DND-41 (cell line): ENCODE measurements at regions not wholly inside any gene's neighbourhood (a gene's known extent, or its start where the extent isn't known, plus 50 kb on each side); places are given as distances from the start of the nearest gene placed in this dataset.

Source experiments
- ATAC-seq: fragments of 200-7000 bp; cut with Tn5 transposase; 3 replicates; pipeline ENCODE4 v1.9.1; 2021; ENCODE audit warnings: low read depth; ENCODE audit not compliant: insufficient read depth
- DNase-seq: peaks from one replicate; pipeline ENCODE4 v3.0.0-alpha.2; 2020
- H2AFZ ChIP-seq: 2 replicates; pipeline ENCODE4 v1.6.0; 2012; ENCODE audit warnings: low read depth, low read length
- H3K27ac ChIP-seq: 2 replicates; pipeline ENCODE4 v1.5.1; 2012; ENCODE audit warnings: low read length, inconsistent platforms
- H3K27me3 ChIP-seq: fragments of 200-600 bp; sonication (generic); 2 replicates; pipeline ENCODE4 v1.6.0; 2012; ENCODE audit warnings: low read length, mild to moderate bottlenecking, inconsistent platforms; ENCODE audit not compliant: insufficient read depth, poor library complexity
- H3K36me3 ChIP-seq: 2 replicates; pipeline ENCODE4 v1.5.1; 2012; ENCODE audit warnings: low read length, inconsistent platforms; ENCODE audit not compliant: insufficient read depth
- H3K4me1 ChIP-seq: 2 replicates; pipeline ENCODE4 v1.5.1; 2012; ENCODE audit warnings: mild to moderate bottlenecking, low read length; ENCODE audit not compliant: insufficient read depth
- H3K4me2 ChIP-seq: 2 replicates; pipeline ENCODE4 v1.6.0; 2012; ENCODE audit warnings: mild to moderate bottlenecking, moderate library complexity, low read length, inconsistent platforms; ENCODE audit not compliant: insufficient read depth
- H3K4me3 ChIP-seq, 2 experiments: fragments of 200-600 bp in 1 of 2; shearing (Covaris generic) in 1 of 2; 2 replicates each; pipeline ENCODE4 v1.5.1; 2012 to 2016; ENCODE audit warnings: inconsistent platforms in 2 of 2, low read length in 2 of 2, mild to moderate bottlenecking in 2 of 2, low read depth in 1 of 2, moderate library complexity in 1 of 2
- H3K79me2 ChIP-seq: 2 replicates; pipeline ENCODE4 v1.6.0; 2012; ENCODE audit warnings: low read length, inconsistent platforms; ENCODE audit not compliant: insufficient read depth
- H3K9ac ChIP-seq: 2 replicates; pipeline ENCODE4 v1.6.0; 2012; ENCODE audit warnings: low read depth, mild to moderate bottlenecking, inconsistent platforms, low read length, moderate library complexity
- H3K9me3 ChIP-seq: 2 replicates; pipeline ENCODE4 v1.5.1; 2012; ENCODE audit warnings: low read length, moderate library complexity, mild to moderate bottlenecking, inconsistent platforms; ENCODE audit not compliant: insufficient read depth, severe bottlenecking
- H4K20me1 ChIP-seq: 2 replicates; pipeline ENCODE4 v1.6.0; 2012; ENCODE audit warnings: low read length; ENCODE audit not compliant: insufficient read depth
- CTCF ChIP-seq: IDR thresholded peaks from 2 replicates; pipeline ENCODE4 v1.5.1; 2012; ENCODE audit warnings: borderline replicate concordance, low read length, moderate library complexity, mild to moderate bottlenecking; ENCODE audit not compliant: poor library complexity, severe bottlenecking; ENCODE audit errors: extremely low read depth
- EZH2 ChIP-seq: IDR thresholded peaks from 3 replicates; pipeline ENCODE4 v1.6.1; 2012; ENCODE audit warnings: borderline replicate concordance, low read depth, mild to moderate bottlenecking, moderate library complexity, low read length, inconsistent platforms; ENCODE audit not compliant: severe bottlenecking

- Histone ChIP-seq H3K79me2 (no peaks in the 10 kb centered on the region), H2AFZ (no peak overlapping the region), H3K27me3 (no peaks in the 10 kb centered on the region), H4K20me1 (no peaks in the 10 kb centered on the region), H3K4me2 (no peak overlapping the region), H3K9me3 (no peaks in the 10 kb centered on the region), H3K4me3 (no peak overlapping the region), H3K4me1 (no peaks in the 10 kb centered on the region), H3K9ac (no peak overlapping the region), H3K36me3 (no peaks in the 10 kb centered on the region), H3K27ac (no peak overlapping the region)
- TF ChIP-seq EZH2 (no peak), CTCF (no peak)
- ATAC-seq (no peak), DNase-seq (no peak)
Observed at GRCh38 chr2:51165534-51166260, 133.8 kb upstream of the NRXN1 start.

- Histone ChIP-seq H2AFZ (no peak overlapping the region), H3K4me3 (no peak overlapping the region), H3K36me3 (no peaks in the 10 kb centered on the region), H3K4me2 (no peak overlapping the region), H3K9me3 (no peaks in the 10 kb centered on the region), H3K79me2 (no peaks in the 10 kb centered on the region), H3K9ac (no peak overlapping the region), H3K27me3 (no peaks in the 10 kb centered on the region), H4K20me1 (no peaks in the 10 kb centered on the region), H3K27ac (no peak overlapping the region), H3K4me1 (no peaks in the 10 kb centered on the region)
- no peak for TF ChIP-seq EZH2
- no peak for TF ChIP-seq CTCF
- DNase-seq, result no peak
- no peak for ATAC-seq
Observed at GRCh38 chr2:51158251-51158650, 126.3 kb upstream of the NRXN1 start.

- H3K4me1 ChIP-seq, result no peaks in the 10 kb centered on the region
- no peak overlapping the region for H3K9ac ChIP-seq
- H3K4me3 ChIP-seq, result no peak overlapping the region
- DNase-seq (no peak), ATAC-seq (no peak)
- no peak overlapping the region for H2AFZ ChIP-seq
- no peaks in the 10 kb centered on the region for H3K79me2 ChIP-seq
- H3K4me2 ChIP-seq, result no peak overlapping the region
- H4K20me1 ChIP-seq, result no peaks in the 10 kb centered on the region
- H3K9me3 ChIP-seq, result no peaks in the 10 kb centered on the region
- no peaks in the 10 kb centered on the region for H3K27me3 ChIP-seq
- no peaks in the 10 kb centered on the region for H3K36me3 ChIP-seq
- no peak overlapping the region for H3K27ac ChIP-seq
- TF ChIP-seq EZH2 (no peak), CTCF (no peak)
Observed at GRCh38 chr2:51153236-51153635, 121.3 kb upstream of the NRXN1 start.
